Embryonic facial prominence (tissue), 1 donor: ENCODE measurements at regions not wholly inside any gene's neighbourhood (a gene's known extent, or its start where the extent isn't known, plus 50 kb on each side); places are given as distances from the start of the nearest gene placed in this dataset.

Source experiments
- DNase-seq: peaks from one replicate; pipeline ENCODE4 v3.0.0-alpha.2; 2016; ENCODE audit errors: extremely low spot score

GRCh38 chr7:38070718-38071117, 107.3 kb upstream of the STARD3NL start:
- no peak for DNase-seq

- DNase-seq: no peak
Observed at GRCh38 chr7:38086857-38087256, 91.2 kb upstream of the STARD3NL start.

- DNase-seq: peak; percentile 66
Observed at GRCh38 chr7:38102507-38102906, 75.5 kb upstream of the STARD3NL start.

- DNase-seq: no peak
Observed at GRCh38 chr7:38105874-38106483, 72.1 kb upstream of the STARD3NL start.

GRCh38 chr7:38107486-38107893, 70.6 kb upstream of the STARD3NL start:
- DNase-seq: no peak

- DNase-seq: no peak
Observed at GRCh38 chr7:38112075-38112474, 66.0 kb upstream of the STARD3NL start.

GRCh38 chr7:38120076-38120475, 58.0 kb upstream of the STARD3NL start:
- no peak for DNase-seq

GRCh38 chr7:38122501-38122900, 55.5 kb upstream of the STARD3NL start:
- no peak for DNase-seq

GRCh38 chr7:38123494-38123893, 54.6 kb upstream of the STARD3NL start:
- DNase-seq: no peak

- DNase-seq: no peak
Observed at GRCh38 chr7:38127216-38128207, 50.5 kb upstream of the STARD3NL start.
